GM18870 (cell line): ENCODE measurements at regions not wholly inside any gene's neighbourhood (a gene's known extent, or its start where the extent isn't known, plus 50 kb on each side); places are given as distances from the start of the nearest gene placed in this dataset.

Source experiments
- ATAC-seq: cut with Tn5 transposase; IDR thresholded peaks from one replicate; pipeline ENCODE4 v1.9.1; 2021; ENCODE audit warnings: moderate library complexity; ENCODE audit not compliant: unreplicated experiment

DNA sequence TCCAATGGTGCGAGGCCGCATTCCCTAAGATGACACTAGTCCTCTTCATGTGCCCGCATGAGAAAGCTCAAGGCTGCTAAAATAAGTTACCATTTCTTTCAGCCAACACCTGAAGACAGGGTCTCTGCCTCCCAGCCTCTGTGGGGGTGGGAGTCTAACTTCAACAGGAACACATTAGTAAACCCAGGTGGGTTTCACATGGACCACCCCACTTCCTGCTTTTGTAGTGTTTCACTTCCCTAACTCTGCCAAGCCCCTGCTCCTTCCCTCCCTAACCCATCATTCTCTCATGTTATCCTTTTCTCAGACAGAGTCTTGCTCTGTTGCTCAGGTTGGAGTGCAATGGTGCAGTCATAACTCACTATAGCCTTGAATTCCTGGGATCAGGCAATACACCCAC lies 783.6 kb downstream of the UQCRFS1 start:
- ATAC-seq: no peak

DNA sequence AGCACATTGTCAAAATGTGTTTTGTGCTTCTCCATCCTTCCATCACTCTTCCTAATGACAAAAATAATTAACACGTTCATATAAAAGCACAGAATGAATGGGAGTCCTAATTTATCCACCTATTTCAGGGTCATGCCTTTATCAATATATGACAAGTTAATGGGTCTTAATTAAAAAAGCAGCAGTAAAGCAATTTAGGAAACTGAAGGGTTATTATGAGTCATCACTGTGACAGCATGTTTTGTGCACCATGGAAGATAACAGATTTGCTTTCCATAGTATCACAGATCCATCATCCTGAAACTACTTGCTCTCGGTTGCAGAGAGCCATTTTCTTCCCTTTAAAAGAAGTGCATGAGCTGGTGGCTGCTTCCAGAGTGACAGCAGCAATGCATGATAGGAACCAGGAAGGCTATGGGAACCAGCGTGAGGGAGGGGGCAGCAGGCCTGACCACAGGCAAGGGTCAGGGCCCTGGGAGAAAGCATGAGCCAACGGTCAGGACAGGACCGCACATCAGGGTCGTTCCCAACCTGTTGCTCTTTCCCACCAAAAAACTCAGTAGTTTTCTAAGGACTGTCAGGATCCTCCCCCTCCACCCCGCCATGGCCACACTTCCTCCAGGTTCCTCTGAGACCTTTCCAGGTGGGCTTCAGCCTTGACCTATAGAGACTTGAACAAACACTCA lies 784.1 kb downstream of the UQCRFS1 start:
- ATAC-seq: no peak

- ATAC-seq: no peak
These were observed 785.4 kb downstream of the UQCRFS1 start for GRCh38 chr19:28427376-28428083.

- ATAC-seq: no peak
These were observed 786.2 kb downstream of the UQCRFS1 start for GRCh38 chr19:28426730-28427225.

- no peak for ATAC-seq
These were observed 786.7 kb downstream of the UQCRFS1 start for GRCh38 chr19:28426110-28426729.

DNA sequence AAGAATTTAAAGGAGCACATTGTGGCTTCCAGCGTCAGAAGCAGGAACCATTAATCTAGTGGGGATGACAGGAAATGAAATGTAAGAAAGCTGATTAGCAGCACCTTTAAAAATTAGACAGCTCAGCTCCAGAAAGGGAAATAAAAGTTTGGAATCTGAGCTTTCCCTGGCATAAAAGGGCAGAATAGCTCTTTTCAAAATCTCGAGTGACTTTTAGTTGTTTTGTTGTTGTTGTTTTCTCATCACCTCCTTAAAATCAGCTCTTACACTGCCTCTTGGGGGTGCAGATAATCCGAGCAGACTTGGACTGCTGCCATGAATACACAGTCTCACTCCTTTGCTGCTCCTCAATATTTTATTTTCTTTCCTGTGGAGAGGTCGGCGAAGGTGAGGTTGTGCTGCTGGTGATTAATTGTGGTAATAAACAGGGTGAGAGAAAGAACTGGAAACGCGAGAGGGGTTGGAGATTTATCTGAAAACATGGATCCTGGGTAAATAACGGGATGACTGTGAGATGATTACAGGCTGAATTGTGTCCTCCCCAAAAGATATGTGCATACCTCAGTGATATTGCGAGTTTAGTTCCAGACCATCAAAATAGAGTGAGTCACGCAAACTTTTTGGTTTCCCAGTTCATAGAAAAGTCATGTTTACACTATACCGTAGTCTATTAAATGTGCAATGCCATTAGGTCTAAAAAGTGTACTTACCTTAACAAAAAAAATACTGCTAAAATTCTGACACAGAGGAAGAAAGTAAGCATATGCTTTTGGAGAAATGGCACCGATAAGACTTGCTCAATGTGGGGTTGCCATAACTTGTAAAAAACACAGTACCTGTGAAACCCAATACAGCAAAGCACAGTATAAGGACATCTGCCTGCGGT lies 787.7 kb downstream of the UQCRFS1 start:
- no peak for ATAC-seq

- ATAC-seq: no peak
These were observed 788.3 kb downstream of the UQCRFS1 start for GRCh38 chr19:28424662-28425045.

DNA sequence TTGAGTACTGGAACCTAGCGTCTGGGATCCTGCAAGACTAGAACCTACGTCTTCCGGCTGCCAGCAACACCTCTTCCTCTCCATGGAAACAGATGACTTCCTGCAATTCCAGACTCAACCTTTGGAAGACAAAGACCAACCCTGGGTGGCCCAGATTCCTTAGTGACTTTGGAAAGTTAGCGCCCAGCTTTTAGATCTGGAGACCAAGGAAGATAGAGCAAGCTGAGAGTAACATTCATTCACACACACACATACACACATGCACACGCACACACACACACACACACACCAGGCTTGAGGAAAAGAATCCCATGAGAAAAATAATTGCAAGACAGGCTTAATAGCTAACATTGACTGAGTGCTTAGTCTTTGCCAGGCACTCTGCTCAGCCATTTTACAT lies 788.9 kb downstream of the UQCRFS1 start:
- no peak for ATAC-seq

GRCh38 chr19:28422791-28423650 lies 789.9 kb downstream of the UQCRFS1 start:
- ATAC-seq: no peak

DNA sequence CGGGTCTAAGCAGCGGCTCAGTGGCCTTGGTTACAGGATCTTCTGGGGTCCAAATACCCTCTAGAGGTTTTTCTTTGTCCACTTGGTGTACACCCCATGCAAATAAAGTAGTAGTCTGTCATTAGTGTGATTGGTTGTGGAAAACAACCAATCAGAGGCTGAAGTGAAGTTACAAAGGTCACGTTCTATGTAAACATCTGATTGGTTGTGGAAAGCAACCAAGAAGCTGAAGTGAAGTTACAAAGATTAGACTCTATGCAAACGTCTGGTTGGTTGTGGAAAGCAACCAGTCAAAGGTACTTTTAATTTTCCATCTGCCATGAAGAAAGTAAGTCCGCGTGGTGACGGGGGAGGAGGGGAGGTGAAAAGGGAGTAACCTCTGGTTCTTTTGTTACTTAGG lies 790.9 kb downstream of the UQCRFS1 start:
- ATAC-seq: no peak

GRCh38 chr19:28420811-28421550 lies 792.0 kb downstream of the UQCRFS1 start:
- no peak for ATAC-seq

DNA sequence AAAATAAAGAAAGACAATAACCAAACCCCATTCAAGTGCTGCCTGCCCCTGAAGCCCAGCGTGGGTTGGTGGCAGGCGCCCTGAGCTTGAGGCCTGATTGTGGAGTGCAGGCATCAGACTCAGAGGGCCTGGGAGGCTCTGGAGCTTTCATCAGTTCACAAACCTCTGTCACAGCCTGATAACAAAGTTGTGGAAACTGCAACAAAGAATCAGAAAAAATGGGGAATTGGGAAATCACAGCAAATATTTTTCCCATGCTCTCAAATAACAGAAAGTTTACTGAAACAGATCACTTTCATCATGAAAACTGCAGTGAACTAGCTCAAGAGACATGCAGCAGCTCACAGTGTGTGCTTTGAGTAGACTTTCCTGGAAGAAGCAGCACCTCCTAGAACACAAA lies 793.6 kb downstream of the UQCRFS1 start:
- ATAC-seq: no peak

DNA sequence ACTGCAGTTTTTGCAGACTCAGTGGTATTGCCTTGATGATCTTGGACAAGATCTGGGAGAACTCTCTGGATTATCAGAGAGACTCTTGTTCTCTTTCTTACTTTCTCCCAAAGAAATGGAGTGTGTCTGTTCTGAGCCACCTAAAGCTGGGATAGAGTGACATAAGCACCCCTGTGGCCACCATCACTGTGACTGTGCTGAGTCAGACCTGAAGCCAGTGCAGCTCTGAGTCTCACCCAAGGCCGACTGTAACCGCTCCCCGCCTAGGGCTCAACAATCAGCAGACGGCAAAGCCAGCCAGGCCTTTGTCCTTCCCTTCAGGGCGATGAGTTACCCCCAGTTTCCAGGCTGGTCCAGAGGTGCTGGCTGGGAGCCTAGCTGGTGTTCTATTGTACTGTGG lies 795.6 kb downstream of the UQCRFS1 start:
- ATAC-seq: no peak

DNA sequence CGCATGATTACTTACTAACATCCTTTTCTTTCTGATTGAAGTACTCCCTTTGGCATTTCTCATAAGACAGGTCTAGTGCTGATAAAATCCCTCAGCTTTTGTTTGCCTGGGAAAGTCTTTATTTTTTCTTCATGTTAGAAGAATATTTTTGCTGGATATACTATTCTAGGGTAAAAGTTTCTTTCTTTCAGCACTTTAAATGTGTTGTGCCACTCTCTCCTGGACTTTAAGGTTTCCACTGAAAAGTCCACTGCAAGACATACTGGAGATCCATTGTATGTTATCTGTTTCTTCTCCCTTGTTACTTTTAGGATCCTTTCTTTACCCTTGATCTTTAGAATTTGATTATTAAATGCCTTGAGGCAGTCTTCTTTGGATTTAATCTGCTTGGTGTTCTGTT lies 796.7 kb downstream of the UQCRFS1 start:
- no peak for ATAC-seq

DNA sequence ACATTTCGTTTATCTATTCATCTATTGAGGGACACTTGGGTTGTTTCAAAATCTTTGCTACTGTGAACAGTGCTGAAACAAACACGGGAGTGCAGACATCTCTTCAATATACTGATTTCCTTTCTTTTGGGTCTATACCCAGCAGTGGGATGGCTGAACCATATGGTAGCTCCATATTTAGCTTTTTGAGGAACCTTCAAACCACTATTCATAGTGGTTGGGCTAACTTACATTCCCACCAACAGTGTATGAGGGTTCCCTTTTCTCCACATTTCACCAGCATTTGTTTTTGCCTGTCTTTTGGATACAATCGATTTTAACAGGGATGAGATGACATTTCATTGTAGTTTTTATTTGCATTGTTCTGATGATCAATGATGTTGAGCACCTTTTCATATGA lies 798.2 kb downstream of the UQCRFS1 start:
- no peak for ATAC-seq

- ATAC-seq: no peak
These were observed 803.1 kb downstream of the UQCRFS1 start for GRCh38 chr19:28409859-28410258.

DNA sequence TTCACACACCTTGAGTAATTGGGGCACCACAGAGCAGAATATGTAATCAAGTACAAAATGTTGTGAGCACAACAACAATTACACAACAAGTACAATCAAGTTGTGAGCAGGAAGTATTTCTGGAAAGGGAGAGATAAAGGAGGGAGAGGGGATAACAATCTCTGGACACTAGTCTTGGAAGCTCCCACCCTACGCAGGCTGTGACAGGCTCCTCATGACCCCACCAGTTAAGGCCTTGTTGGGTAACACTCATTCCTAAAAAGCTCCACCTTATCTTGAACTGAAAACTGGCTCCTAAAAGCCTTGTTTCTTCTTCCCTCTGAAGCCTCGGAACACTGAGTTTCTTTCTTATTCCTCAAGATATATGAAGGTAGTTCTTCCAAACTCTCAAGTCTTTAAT lies 806.0 kb downstream of the UQCRFS1 start:
- ATAC-seq: no peak

DNA sequence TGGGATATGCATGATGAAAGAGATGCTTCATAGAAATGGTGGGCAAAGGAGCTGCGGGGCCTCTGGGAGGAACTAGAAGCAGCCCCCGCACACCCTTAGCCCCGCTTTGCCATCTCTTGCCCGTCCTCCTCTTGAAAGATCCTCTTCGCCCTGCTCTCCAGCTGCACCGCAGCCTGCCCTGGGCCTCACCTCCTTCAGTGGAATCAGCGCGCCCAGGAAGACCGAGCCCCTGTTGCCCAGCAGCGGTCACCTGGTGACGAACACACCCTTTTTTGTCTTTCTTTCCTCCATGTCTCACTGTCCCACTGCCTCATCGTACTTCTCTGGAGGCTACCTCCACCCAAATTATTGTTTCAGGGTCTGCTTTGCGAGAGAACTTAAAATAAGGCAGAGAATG lies 807.6 kb downstream of the UQCRFS1 start:
- no peak for ATAC-seq

- ATAC-seq: no peak
These were observed 808.5 kb downstream of the UQCRFS1 start for GRCh38 chr19:28404472-28404871.

- ATAC-seq: no peak
These were observed 809.3 kb downstream of the UQCRFS1 start for GRCh38 chr19:28403690-28404089.
